ENCODE measurements at regions not wholly inside any gene's neighbourhood (a gene's known extent, or its start where the extent isn't known, plus 50 kb on each side); places are given as distances from the start of the nearest gene placed in this dataset.

DNA sequence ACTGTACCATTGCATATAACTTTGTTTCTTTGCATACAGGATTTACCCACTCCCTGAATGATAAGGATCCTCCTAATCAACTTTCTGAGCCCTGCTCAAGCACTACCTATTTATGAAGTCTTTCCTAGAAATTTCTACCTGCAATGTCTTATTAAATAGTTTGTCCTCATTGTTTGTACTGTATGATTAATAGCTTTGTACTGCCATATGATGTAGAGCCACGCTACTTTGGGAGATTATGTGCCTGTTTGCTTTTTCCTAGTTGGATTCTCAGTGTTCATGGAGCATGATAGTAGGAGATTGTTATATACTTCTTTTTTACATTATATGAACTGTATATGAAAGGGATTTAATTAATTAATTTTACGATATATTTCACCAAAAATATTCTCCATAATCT is 327.1 kb upstream of the GALNT5 start:
- TF ChIP-seq, protein P1, sequence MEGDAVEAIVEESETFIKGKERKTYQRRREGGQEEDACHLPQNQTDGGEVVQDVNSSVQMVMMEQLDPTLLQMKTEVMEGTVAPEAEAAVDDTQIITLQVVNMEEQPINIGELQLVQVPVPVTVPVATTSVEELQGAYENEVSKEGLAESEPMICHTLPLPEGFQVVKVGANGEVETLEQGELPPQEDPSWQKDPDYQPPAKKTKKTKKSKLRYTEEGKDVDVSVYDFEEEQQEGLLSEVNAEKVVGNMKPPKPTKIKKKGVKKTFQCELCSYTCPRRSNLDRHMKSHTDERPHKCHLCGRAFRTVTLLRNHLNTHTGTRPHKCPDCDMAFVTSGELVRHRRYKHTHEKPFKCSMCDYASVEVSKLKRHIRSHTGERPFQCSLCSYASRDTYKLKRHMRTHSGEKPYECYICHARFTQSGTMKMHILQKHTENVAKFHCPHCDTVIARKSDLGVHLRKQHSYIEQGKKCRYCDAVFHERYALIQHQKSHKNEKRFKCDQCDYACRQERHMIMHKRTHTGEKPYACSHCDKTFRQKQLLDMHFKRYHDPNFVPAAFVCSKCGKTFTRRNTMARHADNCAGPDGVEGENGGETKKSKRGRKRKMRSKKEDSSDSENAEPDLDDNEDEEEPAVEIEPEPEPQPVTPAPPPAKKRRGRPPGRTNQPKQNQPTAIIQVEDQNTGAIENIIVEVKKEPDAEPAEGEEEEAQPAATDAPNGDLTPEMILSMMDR (IDR thresholded peaks at IDR 0.05; ENCODE audit: low read length), result no peak
- TF ChIP-seq EZH2 (IDR thresholded peaks at IDR 0.05; ENCODE audit: borderline replicate concordance, low read length), result no peak

Data from OCI-LY1 (cell line).